ENCODE measurements at regions not wholly inside any gene's neighbourhood (a gene's known extent, or its start where the extent isn't known, plus 50 kb on each side); places are given as distances from the start of the nearest gene placed in this dataset.
"Not testable (repeated sequence)": the region's sequence is repeated elsewhere in the genome, so short reads cannot be mapped to it uniquely, and the experiment has no call there.

- TF ChIP-seq CTCF (conservative IDR thresholded peaks at IDR 0.05) = no peak
- no peak overlapping the region for H3K27ac ChIP-seq
These were observed 354.0 kb downstream of the HS3ST1 start for GRCh38 chr4:11074581-11075241.

- no peak for TF ChIP-seq CTCF (conservative IDR thresholded peaks at IDR 0.05)
- no peak overlapping the region for H3K27ac ChIP-seq
These were observed 355.1 kb downstream of the HS3ST1 start for GRCh38 chr4:11073621-11074051.

GRCh38 chr4:11072999-11073398, 355.7 kb downstream of the HS3ST1 start:
- TF ChIP-seq CTCF (conservative IDR thresholded peaks at IDR 0.05) = no peak
- no peak overlapping the region for H3K27ac ChIP-seq

- no peak for TF ChIP-seq CTCF (conservative IDR thresholded peaks at IDR 0.05)
- H3K27ac ChIP-seq = no peak overlapping the region
These were observed 356.2 kb downstream of the HS3ST1 start for GRCh38 chr4:11072463-11072862.

- H3K27ac ChIP-seq = no peak overlapping the region
- no peak for TF ChIP-seq CTCF (conservative IDR thresholded peaks at IDR 0.05)
These were observed 357.9 kb downstream of the HS3ST1 start for GRCh38 chr4:11070813-11071212.

GRCh38 chr4:11069581-11070211, 359.0 kb downstream of the HS3ST1 start:
- H3K27ac ChIP-seq = no peak overlapping the region

GRCh38 chr4:11069083-11069482, 359.6 kb downstream of the HS3ST1 start:
- H3K27ac ChIP-seq = no peak overlapping the region
- TF ChIP-seq CTCF (conservative IDR thresholded peaks at IDR 0.05) = no peak

More at GRCh38 chr4:11069581-11070211, 359.0 kb downstream of the HS3ST1 start:
- no peak for TF ChIP-seq CTCF (conservative IDR thresholded peaks at IDR 0.05)

- H3K27ac ChIP-seq = not testable (repeated sequence)
These were observed 362.1 kb downstream of the HS3ST1 start for GRCh38 chr4:11066584-11066983.

GRCh38 chr4:11060637-11061036, 368.1 kb downstream of the HS3ST1 start:
- not testable (repeated sequence) for H3K27ac ChIP-seq

- H3K27ac ChIP-seq = not testable (repeated sequence)
These were observed 370.4 kb upstream of the CLNK start for GRCh38 chr4:11054937-11055336.
